ENCODE measurements at regions not wholly inside any gene's neighbourhood (a gene's known extent, or its start where the extent isn't known, plus 50 kb on each side); places are given as distances from the start of the nearest gene placed in this dataset.

DNA sequence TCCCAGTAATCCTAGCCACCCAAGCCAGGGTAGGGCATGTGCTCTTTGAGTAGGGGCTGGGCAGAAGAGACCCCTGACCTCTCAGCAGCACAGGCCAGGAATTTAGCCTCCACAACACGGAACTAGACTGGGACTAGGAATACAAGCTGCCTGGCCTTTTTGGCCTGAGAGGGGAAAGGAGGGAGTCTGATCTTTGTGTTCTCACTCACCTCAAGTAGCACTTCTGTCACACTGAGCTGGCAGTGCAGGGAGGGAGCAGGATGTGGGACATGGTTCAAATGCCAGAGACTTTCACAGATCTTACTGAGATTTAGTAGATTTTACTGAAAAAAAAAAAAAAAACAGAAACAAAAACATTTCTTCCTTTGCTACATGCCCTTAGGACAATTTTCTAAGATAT, 395.2 kb downstream of the CMPK2 start:
- TF ChIP-seq RXRA (CRISPR knock-in tag; IDR thresholded peaks at IDR 0.05) (no peak), ZNF44 (CRISPR knock-in tag; IDR thresholded peaks at IDR 0.05) (no peak), FOXM1 (CRISPR knock-in tag; IDR thresholded peaks at IDR 0.05) (no peak), RAD21 (CRISPR knock-in tag; IDR thresholded peaks at IDR 0.05) (no peak), TEAD2 (CRISPR knock-in tag; IDR thresholded peaks at IDR 0.05) (no peak), POLR2AphosphoS5 (IDR thresholded peaks at IDR 0.05; ENCODE audit: low read depth, low read length) (no peak), MYC (CRISPR knock-in tag; IDR thresholded peaks at IDR 0.05; ENCODE audit: borderline replicate concordance) (no peak)
- TF ChIP-seq, protein P1, sequence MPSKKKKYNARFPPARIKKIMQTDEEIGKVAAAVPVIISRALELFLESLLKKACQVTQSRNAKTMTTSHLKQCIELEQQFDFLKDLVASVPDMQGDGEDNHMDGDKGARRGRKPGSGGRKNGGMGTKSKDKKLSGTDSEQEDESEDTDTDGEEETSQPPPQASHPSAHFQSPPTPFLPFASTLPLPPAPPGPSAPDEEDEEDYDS (CRISPR knock-in tag; IDR thresholded peaks at IDR 0.05): no peak
- TF ChIP-seq, protein P2, sequence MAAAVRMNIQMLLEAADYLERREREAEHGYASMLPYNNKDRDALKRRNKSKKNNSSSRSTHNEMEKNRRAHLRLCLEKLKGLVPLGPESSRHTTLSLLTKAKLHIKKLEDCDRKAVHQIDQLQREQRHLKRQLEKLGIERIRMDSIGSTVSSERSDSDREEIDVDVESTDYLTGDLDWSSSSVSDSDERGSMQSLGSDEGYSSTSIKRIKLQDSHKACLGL (CRISPR knock-in tag; IDR thresholded peaks at IDR 0.05): no peak

Data from HepG2 (cell line).